ENCODE measurements at regions not wholly inside any gene's neighbourhood (a gene's known extent, or its start where the extent isn't known, plus 50 kb on each side); places are given as distances from the start of the nearest gene placed in this dataset.

DNA sequence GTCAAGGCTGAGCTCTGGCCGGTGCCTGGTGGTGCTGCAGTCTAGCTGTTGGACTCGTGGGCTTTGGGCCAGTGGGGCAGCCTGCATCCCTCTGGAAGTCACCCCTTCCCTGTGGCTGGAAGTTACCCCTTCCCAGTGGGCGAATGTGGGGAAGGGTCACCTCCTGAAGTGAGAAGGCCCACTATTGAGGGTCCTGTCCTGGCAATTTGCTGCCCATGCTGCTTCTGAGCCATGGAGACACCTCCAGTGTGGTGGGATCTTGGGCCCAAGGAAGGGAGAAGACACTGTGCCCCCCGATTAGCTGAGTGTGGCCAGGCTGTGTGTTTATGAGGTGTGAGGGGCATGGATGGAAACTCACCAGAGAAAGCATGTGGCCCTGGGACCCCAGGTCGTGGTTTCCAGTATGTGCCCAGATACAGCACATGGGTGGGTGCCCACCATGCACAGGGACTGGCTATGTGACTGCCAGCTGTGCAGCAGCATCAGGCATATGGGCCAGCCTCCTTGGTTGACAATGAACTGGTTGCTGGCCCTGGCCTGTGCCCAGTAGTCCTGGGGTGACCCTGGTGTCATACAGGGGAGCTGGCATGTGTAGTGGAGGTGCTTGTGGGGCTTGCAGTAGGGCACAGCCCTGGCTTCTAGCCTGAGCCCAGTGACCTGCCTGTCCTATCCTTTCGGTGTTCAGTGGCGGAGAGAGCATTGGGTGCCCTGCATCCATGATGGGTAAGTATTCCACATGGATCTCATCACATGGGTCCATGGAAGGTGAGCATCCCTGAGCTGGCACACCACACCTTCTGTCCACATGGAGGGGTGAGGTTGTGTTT lies 221.2 kb downstream of the SNRPN start:
- H3K4me3 ChIP-seq (replicated peaks; ENCODE audit: low read depth, low read length) = no peak overlapping the region
- DNase-seq (ENCODE audit: extremely low read depth, insufficient read length) = no peak
- TF ChIP-seq, protein P1, sequence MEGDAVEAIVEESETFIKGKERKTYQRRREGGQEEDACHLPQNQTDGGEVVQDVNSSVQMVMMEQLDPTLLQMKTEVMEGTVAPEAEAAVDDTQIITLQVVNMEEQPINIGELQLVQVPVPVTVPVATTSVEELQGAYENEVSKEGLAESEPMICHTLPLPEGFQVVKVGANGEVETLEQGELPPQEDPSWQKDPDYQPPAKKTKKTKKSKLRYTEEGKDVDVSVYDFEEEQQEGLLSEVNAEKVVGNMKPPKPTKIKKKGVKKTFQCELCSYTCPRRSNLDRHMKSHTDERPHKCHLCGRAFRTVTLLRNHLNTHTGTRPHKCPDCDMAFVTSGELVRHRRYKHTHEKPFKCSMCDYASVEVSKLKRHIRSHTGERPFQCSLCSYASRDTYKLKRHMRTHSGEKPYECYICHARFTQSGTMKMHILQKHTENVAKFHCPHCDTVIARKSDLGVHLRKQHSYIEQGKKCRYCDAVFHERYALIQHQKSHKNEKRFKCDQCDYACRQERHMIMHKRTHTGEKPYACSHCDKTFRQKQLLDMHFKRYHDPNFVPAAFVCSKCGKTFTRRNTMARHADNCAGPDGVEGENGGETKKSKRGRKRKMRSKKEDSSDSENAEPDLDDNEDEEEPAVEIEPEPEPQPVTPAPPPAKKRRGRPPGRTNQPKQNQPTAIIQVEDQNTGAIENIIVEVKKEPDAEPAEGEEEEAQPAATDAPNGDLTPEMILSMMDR (IDR thresholded peaks at IDR 0.05; ENCODE audit: insufficient read depth, low read length, poor library complexity, severe bottlenecking) = no peak
- H3K36me3 ChIP-seq (ENCODE audit: control insufficient read depth, insufficient read depth, low read length) = no peaks in the 10 kb centered on the region
- no peaks in the 10 kb centered on the region for H3K27me3 ChIP-seq (replicated peaks; ENCODE audit: control insufficient read depth, insufficient read depth, low read length)

DNA sequence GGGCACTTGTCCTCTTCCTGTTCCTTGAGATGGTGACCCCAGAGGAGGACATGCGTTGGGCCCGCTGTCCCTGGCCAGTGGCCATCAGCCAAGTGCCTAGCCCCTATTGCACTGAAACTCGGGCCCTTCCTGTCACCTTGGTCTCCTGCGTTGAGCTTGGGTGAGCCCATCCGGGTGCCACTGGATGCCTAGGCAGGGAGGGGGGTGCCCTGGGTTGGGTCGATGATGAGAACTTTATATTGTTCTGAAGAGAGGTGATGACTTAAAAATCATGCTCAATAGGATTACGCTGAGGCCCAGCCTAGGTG lies 221.8 kb downstream of the SNRPN start:
- H3K4me3 ChIP-seq (replicated peaks; ENCODE audit: low read depth, low read length) = no peak overlapping the region
- DNase-seq (ENCODE audit: extremely low read depth, insufficient read length) = no peak
- no peaks in the 10 kb centered on the region for H3K36me3 ChIP-seq (ENCODE audit: control insufficient read depth, insufficient read depth, low read length)
- H3K27me3 ChIP-seq (replicated peaks; ENCODE audit: control insufficient read depth, insufficient read depth, low read length) = no peaks in the 10 kb centered on the region
- TF ChIP-seq, protein P1 (IDR thresholded peaks at IDR 0.05; ENCODE audit: insufficient read depth, low read length, poor library complexity, severe bottlenecking) = no peak

GRCh38 chr15:25176991-25177954 lies 222.5 kb downstream of the SNRPN start:
- TF ChIP-seq, protein P1 (IDR thresholded peaks at IDR 0.05; ENCODE audit: insufficient read depth, low read length, poor library complexity, severe bottlenecking) = no peak
- no peak overlapping the region for H3K4me3 ChIP-seq (replicated peaks; ENCODE audit: low read depth, low read length)
- no peak for DNase-seq (ENCODE audit: extremely low read depth, insufficient read length)
- no peaks in the 10 kb centered on the region for H3K36me3 ChIP-seq (ENCODE audit: control insufficient read depth, insufficient read depth, low read length)
- H3K27me3 ChIP-seq (replicated peaks; ENCODE audit: control insufficient read depth, insufficient read depth, low read length) = no peaks in the 10 kb centered on the region

DNA sequence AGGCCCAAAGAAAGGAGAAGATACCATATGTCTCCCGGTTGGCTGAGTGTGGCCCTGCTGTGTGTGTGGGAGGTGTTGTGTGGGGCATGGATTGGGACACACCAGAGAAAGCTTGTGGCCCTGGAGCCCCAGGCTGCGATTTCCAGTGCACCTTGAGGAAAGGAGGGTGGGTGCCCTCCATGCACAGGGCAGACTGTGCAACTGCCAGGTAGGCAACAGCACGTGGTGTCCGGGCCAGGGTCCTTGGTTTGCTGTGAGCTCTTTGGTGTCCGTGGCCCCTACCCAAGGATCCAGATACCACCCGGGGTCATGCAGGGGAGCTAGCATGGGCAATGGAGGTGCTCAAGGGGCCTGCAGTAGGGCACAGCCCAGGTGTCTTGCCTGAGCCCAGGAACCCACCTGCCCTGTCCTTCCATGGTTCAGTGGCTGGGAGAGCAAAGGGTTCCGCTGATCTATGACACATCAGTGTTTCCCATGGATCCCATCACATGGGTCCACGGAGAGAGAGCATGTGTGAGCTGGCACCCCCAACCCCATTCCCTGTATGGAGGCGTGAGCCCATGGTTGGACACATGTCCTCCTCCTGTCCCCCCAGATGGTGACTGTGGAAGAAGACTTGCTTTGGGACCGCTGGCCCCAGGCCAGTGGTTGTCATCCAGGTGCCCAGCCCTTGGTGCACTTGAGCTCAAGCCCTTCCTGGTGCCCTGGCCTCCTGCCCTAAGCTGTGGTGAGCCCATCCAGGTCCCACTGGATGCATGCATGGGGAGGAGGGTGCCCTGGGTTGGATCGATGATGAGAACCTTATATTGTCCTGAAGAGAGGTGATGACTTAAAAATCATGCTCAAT lies 223.4 kb downstream of the SNRPN start:
- no peak for DNase-seq (ENCODE audit: extremely low read depth, insufficient read length)
- Histone ChIP-seq H3K27me3 (replicated peaks; ENCODE audit: control insufficient read depth, insufficient read depth, low read length) (no peaks in the 10 kb centered on the region), H3K4me3 (replicated peaks; ENCODE audit: low read depth, low read length) (no peak overlapping the region), H3K36me3 (ENCODE audit: control insufficient read depth, insufficient read depth, low read length) (no peaks in the 10 kb centered on the region)
- TF ChIP-seq, protein P1 (IDR thresholded peaks at IDR 0.05; ENCODE audit: insufficient read depth, low read length, poor library complexity, severe bottlenecking) = no peak

GRCh38 chr15:25178835-25179672 lies 224.3 kb downstream of the SNRPN start:
- TF ChIP-seq, protein P1 (IDR thresholded peaks at IDR 0.05; ENCODE audit: insufficient read depth, low read length, poor library complexity, severe bottlenecking) = no peak
- Histone ChIP-seq H3K27me3 (replicated peaks; ENCODE audit: control insufficient read depth, insufficient read depth, low read length) (no peaks in the 10 kb centered on the region), H3K36me3 (ENCODE audit: control insufficient read depth, insufficient read depth, low read length) (no peaks in the 10 kb centered on the region)

More at GRCh38 chr15:25178835-25179672, 224.3 kb downstream of the SNRPN start:
- DNase-seq (ENCODE audit: extremely low read depth, insufficient read length) = no peak
- no peak overlapping the region for H3K4me3 ChIP-seq (replicated peaks; ENCODE audit: low read depth, low read length)

All from GM06990 (cell line).